ENCODE measurements at regions not wholly inside any gene's neighbourhood (a gene's known extent, or its start where the extent isn't known, plus 50 kb on each side); places are given as distances from the start of the nearest gene placed in this dataset.

DNA sequence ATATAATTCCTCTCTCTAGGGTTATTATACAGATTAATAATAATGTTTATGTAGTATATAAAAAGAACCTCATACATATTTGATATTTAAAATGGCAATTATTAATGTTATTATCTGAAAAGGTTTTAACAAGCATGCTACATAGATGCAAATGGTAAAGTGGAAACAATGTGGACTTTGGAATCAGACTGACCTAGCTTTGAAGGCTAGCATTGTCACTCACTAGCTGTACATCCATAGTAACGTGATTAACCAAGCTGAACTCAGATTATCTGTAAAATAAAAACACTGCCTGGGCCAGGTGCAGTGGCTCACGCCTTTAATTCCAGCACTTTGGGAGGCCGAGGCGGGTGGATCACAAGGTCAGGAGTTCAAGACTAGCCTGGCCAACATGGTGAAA, 233.7 kb upstream of the SPRY1 start:
- no peaks in the 10 kb centered on the region for H3K4me1 ChIP-seq
- no peaks in the 10 kb centered on the region for H3K36me3 ChIP-seq
- no peak overlapping the region for H3K4me3 ChIP-seq
- H3K27ac ChIP-seq (replicated peaks), result no peak overlapping the region
- TF ChIP-seq, protein P1, sequence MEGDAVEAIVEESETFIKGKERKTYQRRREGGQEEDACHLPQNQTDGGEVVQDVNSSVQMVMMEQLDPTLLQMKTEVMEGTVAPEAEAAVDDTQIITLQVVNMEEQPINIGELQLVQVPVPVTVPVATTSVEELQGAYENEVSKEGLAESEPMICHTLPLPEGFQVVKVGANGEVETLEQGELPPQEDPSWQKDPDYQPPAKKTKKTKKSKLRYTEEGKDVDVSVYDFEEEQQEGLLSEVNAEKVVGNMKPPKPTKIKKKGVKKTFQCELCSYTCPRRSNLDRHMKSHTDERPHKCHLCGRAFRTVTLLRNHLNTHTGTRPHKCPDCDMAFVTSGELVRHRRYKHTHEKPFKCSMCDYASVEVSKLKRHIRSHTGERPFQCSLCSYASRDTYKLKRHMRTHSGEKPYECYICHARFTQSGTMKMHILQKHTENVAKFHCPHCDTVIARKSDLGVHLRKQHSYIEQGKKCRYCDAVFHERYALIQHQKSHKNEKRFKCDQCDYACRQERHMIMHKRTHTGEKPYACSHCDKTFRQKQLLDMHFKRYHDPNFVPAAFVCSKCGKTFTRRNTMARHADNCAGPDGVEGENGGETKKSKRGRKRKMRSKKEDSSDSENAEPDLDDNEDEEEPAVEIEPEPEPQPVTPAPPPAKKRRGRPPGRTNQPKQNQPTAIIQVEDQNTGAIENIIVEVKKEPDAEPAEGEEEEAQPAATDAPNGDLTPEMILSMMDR (IDR thresholded peaks at IDR 0.05; ENCODE audit: borderline replicate concordance), result no peak
- no peak for DNase-seq
- H3K9me3 ChIP-seq (replicated peaks), result peaks cover 4% of the 10 kb centered on the region
- no peaks in the 10 kb centered on the region for H3K27me3 ChIP-seq (ENCODE audit: low read depth)
- intact Hi-C loops (cut with micrococcal nuclease), result no loop called here

GRCh38 chr4:123163501-123163900, 233.1 kb upstream of the SPRY1 start:
- intact Hi-C loops (cut with micrococcal nuclease), result no loop called here
- H3K27ac ChIP-seq (replicated peaks), result no peak overlapping the region
- no peaks in the 10 kb centered on the region for H3K4me1 ChIP-seq

DNA sequence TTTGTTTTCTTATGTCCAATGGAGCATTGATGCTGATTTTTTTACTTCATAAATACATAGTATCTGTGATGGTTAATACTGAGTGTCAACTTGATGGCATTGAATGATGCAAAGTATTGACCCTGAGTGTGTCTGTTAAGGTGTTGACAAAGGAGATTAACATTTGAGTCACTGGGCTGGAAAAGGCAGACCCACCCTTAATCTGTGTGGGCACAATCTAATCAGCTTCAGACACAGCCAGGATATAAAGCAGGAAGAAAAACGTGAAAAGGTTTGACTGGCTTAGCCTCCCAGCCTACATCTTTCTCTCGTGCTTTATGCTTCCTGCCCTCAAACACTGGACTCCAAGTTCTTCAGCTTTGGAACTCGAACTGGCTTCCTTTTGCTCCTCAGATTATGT, 230.6 kb upstream of the SPRY1 start:
- H3K27me3 ChIP-seq (ENCODE audit: low read depth), result no peaks in the 10 kb centered on the region
- no peak overlapping the region for H3K4me3 ChIP-seq
- intact Hi-C loops (cut with micrococcal nuclease), result no loop called here
- H3K36me3 ChIP-seq, result no peaks in the 10 kb centered on the region
- H3K9me3 ChIP-seq (replicated peaks), result no peaks in the 10 kb centered on the region
- DNase-seq, result no peak
- H3K27ac ChIP-seq (replicated peaks), result no peak overlapping the region
- TF ChIP-seq, protein P1 (IDR thresholded peaks at IDR 0.05; ENCODE audit: borderline replicate concordance), result no peak
- peaks cover 5% of the 10 kb centered on the region for H3K4me1 ChIP-seq

More at GRCh38 chr4:123163501-123163900, 233.1 kb upstream of the SPRY1 start:
- H3K36me3 ChIP-seq, result no peaks in the 10 kb centered on the region
- H3K27me3 ChIP-seq (ENCODE audit: low read depth), result no peaks in the 10 kb centered on the region
- TF ChIP-seq, protein P1 (IDR thresholded peaks at IDR 0.05; ENCODE audit: borderline replicate concordance), result no peak
- DNase-seq, result no peak
- H3K9me3 ChIP-seq (replicated peaks), result peaks cover 4% of the 10 kb centered on the region
- H3K4me3 ChIP-seq, result no peak overlapping the region

DNA sequence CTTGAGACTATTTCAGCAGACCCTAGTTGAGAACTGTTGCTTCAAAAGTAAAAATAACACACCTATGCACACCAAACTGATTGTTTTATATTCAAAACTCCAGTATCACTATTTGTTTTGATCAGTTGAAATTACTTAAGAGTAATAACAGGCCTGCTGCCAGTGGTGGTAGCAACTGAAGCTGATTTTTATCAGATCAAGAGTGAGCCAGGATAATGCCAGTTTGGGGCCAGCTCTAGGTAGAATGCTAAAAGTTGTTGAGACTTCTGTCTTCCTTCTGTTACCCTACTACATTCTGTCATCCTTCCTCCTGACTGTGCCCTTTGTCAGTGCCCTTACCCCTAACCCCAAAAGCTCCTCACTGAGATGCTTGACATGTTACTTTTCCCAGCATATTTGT, 228.7 kb upstream of the SPRY1 start:
- no peak overlapping the region for H3K4me3 ChIP-seq
- H3K36me3 ChIP-seq, result no peaks in the 10 kb centered on the region
- H3K9me3 ChIP-seq (replicated peaks), result no peaks in the 10 kb centered on the region
- no peak overlapping the region for H3K27ac ChIP-seq (replicated peaks)
- intact Hi-C loops (cut with micrococcal nuclease), result no loop called here
- H3K4me1 ChIP-seq, result peaks cover 5% of the 10 kb centered on the region
- no peak for DNase-seq
- TF ChIP-seq, protein P1 (IDR thresholded peaks at IDR 0.05; ENCODE audit: borderline replicate concordance), result no peak
- H3K27me3 ChIP-seq (ENCODE audit: low read depth), result no peaks in the 10 kb centered on the region

DNA sequence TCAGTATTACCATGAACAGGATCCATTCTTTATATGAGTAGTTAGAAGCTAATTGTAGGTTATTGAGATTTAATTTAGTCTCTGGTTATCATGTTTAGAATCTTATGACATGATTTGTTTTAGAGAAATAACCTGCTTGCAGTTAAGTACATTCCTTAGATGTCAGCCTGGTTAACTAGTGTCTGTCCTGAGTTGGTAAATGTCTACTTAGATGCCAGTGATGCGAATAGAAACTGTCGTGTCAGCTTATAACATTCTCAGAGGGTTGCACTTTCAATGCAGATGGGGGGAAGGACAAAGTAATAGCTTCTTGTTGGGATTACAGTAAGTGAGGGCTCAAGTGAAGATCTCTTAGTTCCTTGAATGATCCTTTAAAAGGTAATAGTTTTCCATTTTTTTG, 227.8 kb upstream of the SPRY1 start:
- intact Hi-C loops (cut with micrococcal nuclease), result no loop called here
- Histone ChIP-seq H3K36me3 (no peaks in the 10 kb centered on the region), H3K4me1 (peaks cover 5% of the 10 kb centered on the region), H3K4me3 (no peak overlapping the region), H3K27ac (replicated peaks) (no peak overlapping the region), H3K9me3 (replicated peaks) (no peaks in the 10 kb centered on the region), H3K27me3 (ENCODE audit: low read depth) (no peaks in the 10 kb centered on the region)
- no peak for DNase-seq
- TF ChIP-seq, protein P1 (IDR thresholded peaks at IDR 0.05; ENCODE audit: borderline replicate concordance), result no peak

DNA sequence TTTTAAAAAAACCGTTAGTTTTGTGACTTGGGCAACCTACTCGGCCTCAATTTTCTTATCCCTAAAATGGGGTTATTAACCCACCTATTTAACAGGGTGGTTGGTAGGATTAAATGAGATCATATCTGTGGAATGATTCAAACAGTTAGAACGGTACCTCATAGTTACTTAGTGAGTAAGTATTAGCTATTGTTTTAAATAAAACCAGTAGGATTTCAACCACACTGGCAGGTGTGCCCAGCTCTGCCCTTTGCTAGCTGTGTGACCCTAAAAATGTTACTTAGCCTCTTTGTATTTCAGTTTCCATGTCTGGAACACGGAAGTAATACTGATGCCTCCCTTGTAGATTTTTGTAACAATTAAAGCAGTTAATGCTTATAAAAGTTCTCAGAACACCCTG, 225.8 kb upstream of the SPRY1 start:
- intact Hi-C loops (cut with micrococcal nuclease), result no loop called here
- TF ChIP-seq, protein P1 (IDR thresholded peaks at IDR 0.05; ENCODE audit: borderline replicate concordance), result no peak
- H3K36me3 ChIP-seq, result no peaks in the 10 kb centered on the region
- no peaks in the 10 kb centered on the region for H3K9me3 ChIP-seq (replicated peaks)
- peaks cover 5% of the 10 kb centered on the region for H3K4me1 ChIP-seq
- H3K27ac ChIP-seq (replicated peaks), result no peak overlapping the region
- DNase-seq, result no peak
- no peak overlapping the region for H3K4me3 ChIP-seq
- no peaks in the 10 kb centered on the region for H3K27me3 ChIP-seq (ENCODE audit: low read depth)

All from left ventricle myocardium inferior (tissue), 1 donor.